Neural cell (in vitro differentiated cells): ENCODE measurements at regions not wholly inside any gene's neighbourhood (a gene's known extent, or its start where the extent isn't known, plus 50 kb on each side); places are given as distances from the start of the nearest gene placed in this dataset.

Experiments used
- H2AFZ ChIP-seq: fragments of 200-600, 300-800 bp; sonication (generic), shearing (Covaris generic); 2 replicates; pipeline ENCODE4 v1.6.0; 2014; ENCODE audit warnings: low read depth, mild to moderate bottlenecking, antibody characterized with exemption, low read length, moderate library complexity
- H3F3A ChIP-seq: fragments of 200-600 bp; shearing (Covaris generic); 2 replicates; pipeline ENCODE4 v1.6.1; 2016; ENCODE audit warnings: mild to moderate bottlenecking, moderate library complexity, mixed read lengths, antibody characterized with exemption, low read length; ENCODE audit not compliant: insufficient read depth, poor library complexity, severe bottlenecking
- H3K27ac ChIP-seq: fragments of 200-600, 300-800 bp; sonication (generic), shearing (Covaris generic); 2 replicates; pipeline ENCODE4 v1.5.1; 2014; ENCODE audit warnings: mild to moderate bottlenecking, low read length, moderate library complexity
- H3K27me3 ChIP-seq: fragments of 300-800, 200-600 bp; sonication (generic), shearing (Covaris generic); 2 replicates; pipeline ENCODE4 v1.6.0; 2014; ENCODE audit warnings: mild to moderate bottlenecking, low read depth, low read length, moderate library complexity; ENCODE audit not compliant: insufficient read depth
- H3K36me3 ChIP-seq: fragments of 300-800, 200-600 bp; sonication (generic), shearing (Covaris generic); 2 replicates; pipeline ENCODE4 v1.5.1; 2014; ENCODE audit warnings: mild to moderate bottlenecking, antibody characterized with exemption, low read length, moderate library complexity; ENCODE audit not compliant: insufficient read depth
- H3K4me2 ChIP-seq: fragments of 300-800, 200-600 bp; sonication (generic), shearing (Covaris generic); 2 replicates; pipeline ENCODE4 v1.6.0; 2014; ENCODE audit warnings: mild to moderate bottlenecking, low read length
- H3K4me3 ChIP-seq: fragments of 300-800, 200-600 bp; sonication (generic), shearing (Covaris generic); 2 replicates; pipeline ENCODE4 v1.5.1; 2014; ENCODE audit warnings: mild to moderate bottlenecking, low read length, moderate library complexity
- H3K79me2 ChIP-seq: fragments of 200-600 bp; shearing (Covaris generic); replicated peaks from 2 replicates; pipeline ENCODE4 v1.6.0; 2014; ENCODE audit warnings: mild to moderate bottlenecking, low read length, moderate library complexity; ENCODE audit not compliant: insufficient read depth
- H3K9ac ChIP-seq: fragments of 300-800, 200-600 bp; sonication (generic), shearing (Covaris generic); 2 replicates; pipeline ENCODE4 v1.6.1; 2016; ENCODE audit warnings: mild to moderate bottlenecking, low read length, mixed read lengths
- H3K9me2 ChIP-seq: fragments of 200-600 bp; shearing (Covaris generic); 2 replicates; pipeline ENCODE4 v1.6.1; 2016; ENCODE audit warnings: mild to moderate bottlenecking, low read length, mixed read lengths; ENCODE audit not compliant: insufficient read depth
- H3K9me3 ChIP-seq: fragments of 200-600, 300-800 bp; sonication (generic), shearing (Covaris generic); 2 replicates; pipeline ENCODE4 v1.6.1; 2016; ENCODE audit warnings: mild to moderate bottlenecking, mixed run types, low read length, moderate library complexity, mixed read lengths
- H4K20me1 ChIP-seq: fragments of 200-600 bp; shearing (Covaris generic); 2 replicates; pipeline ENCODE4 v1.6.1; 2016; ENCODE audit warnings: mild to moderate bottlenecking, mixed run types; ENCODE audit not compliant: insufficient read depth
- CTCF ChIP-seq: fragments of 450-650 bp; IDR thresholded peaks from 2 replicates; pipeline ENCODE4 v1.5.1; 2014; ENCODE audit warnings: antibody characterized with exemption, mild to moderate bottlenecking, moderate library complexity; ENCODE audit not compliant: poor library complexity, severe bottlenecking
- EP300 ChIP-seq: fragments of 450-650 bp; conservative IDR thresholded peaks from 2 replicates; pipeline ENCODE4 v1.6.1; 2014; ENCODE audit warnings: antibody characterized with exemption, mild to moderate bottlenecking, moderate library complexity; ENCODE audit not compliant: poor library complexity, severe bottlenecking
- EZH2 ChIP-seq: fragments of 200-600, 300-800 bp; shearing (Covaris generic), sonication (generic); IDR thresholded peaks from 2 replicates; pipeline ENCODE4 v1.6.1; 2014; ENCODE audit warnings: antibody characterized with exemption, low read length, borderline replicate concordance, mild to moderate bottlenecking; ENCODE audit not compliant: insufficient read depth, poor library complexity, severe bottlenecking
- MXI1 ChIP-seq: fragments of 450-650 bp; conservative IDR thresholded peaks from 2 replicates; pipeline ENCODE4 v1.6.1; 2014; ENCODE audit warnings: antibody characterized with exemption, mild to moderate bottlenecking; ENCODE audit not compliant: poor library complexity, severe bottlenecking
- POLR2AphosphoS5 ChIP-seq: IDR thresholded peaks from 2 replicates; pipeline ENCODE4 v1.6.1; 2012
- RAD21 ChIP-seq: fragments of 450-650 bp; conservative IDR thresholded peaks from 2 replicates; pipeline ENCODE4 v1.6.1; 2014; ENCODE audit warnings: antibody characterized with exemption, mild to moderate bottlenecking, moderate library complexity
- SMC3 ChIP-seq: fragments of 450-650 bp; conservative IDR thresholded peaks from 2 replicates; pipeline ENCODE4 v1.6.1; 2014; ENCODE audit warnings: antibody characterized with exemption, mild to moderate bottlenecking, moderate library complexity; ENCODE audit not compliant: poor library complexity
- TAF1 ChIP-seq: IDR thresholded peaks from 2 replicates; pipeline ENCODE4 v1.6.1; 2012; ENCODE audit warnings: low read depth
- TF ChIP-seq, protein P1 (sequence below): IDR thresholded peaks from 2 replicates; pipeline ENCODE4 v1.6.1; 2012; ENCODE audit warnings: borderline replicate concordance

DNA sequence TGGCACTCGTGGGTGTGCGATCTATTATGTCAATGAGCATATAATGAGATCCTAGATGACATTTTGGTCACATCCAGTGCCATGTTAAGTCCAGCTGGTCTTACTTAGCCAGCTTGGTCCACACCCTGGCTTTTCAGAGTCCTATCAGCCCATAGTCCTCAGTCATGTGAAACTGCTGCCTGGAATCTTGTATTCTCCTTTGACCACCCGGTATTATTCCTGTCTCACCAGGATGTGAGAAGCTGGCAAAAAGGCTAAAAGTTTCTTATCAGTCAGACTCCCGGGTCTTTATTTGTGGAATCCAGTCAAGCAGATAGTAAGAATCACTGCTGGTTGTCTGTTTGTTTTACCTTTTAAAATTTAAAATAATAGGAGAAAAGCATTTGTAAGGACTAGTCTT lies 705.6 kb upstream of the GHITM start:
- no peaks in the 10 kb centered on the region for H3K36me3 ChIP-seq
- TF ChIP-seq EZH2 (no peak), EP300 (no peak), RAD21 (no peak), TAF1 (no peak)
- H3K27me3 ChIP-seq: no peaks in the 10 kb centered on the region
- no peak overlapping the region for H3K27ac ChIP-seq
- H2AFZ ChIP-seq: no peak overlapping the region
- no peak overlapping the region for H3K4me3 ChIP-seq
- no peaks in the 10 kb centered on the region for H3K79me2 ChIP-seq
- no peak overlapping the region for H3K4me2 ChIP-seq
- no peaks in the 10 kb centered on the region for H3K9me3 ChIP-seq
- no peaks in the 10 kb centered on the region for H3F3A ChIP-seq
- H3K9me2 ChIP-seq: no peaks in the 10 kb centered on the region
- H3K9ac ChIP-seq: no peak overlapping the region
- no peaks in the 10 kb centered on the region for H4K20me1 ChIP-seq

- H3K79me2 ChIP-seq: no peaks in the 10 kb centered on the region
- no peaks in the 10 kb centered on the region for H3K36me3 ChIP-seq
- no peak overlapping the region for H2AFZ ChIP-seq
- H3K4me2 ChIP-seq: no peak overlapping the region
- H3K9ac ChIP-seq: no peak overlapping the region
- no peaks in the 10 kb centered on the region for H4K20me1 ChIP-seq
- H3K27ac ChIP-seq: no peak overlapping the region
- no peaks in the 10 kb centered on the region for H3F3A ChIP-seq
- H3K27me3 ChIP-seq: no peaks in the 10 kb centered on the region
- H3K9me2 ChIP-seq: no peaks in the 10 kb centered on the region
- H3K9me3 ChIP-seq: no peaks in the 10 kb centered on the region
- TF ChIP-seq RAD21 (no peak), POLR2AphosphoS5 (no peak), SMC3 (no peak), CTCF (no peak), EP300 (no peak), EZH2 (no peak), TAF1 (no peak), MXI1 (no peak)
- TF ChIP-seq, protein P1, sequence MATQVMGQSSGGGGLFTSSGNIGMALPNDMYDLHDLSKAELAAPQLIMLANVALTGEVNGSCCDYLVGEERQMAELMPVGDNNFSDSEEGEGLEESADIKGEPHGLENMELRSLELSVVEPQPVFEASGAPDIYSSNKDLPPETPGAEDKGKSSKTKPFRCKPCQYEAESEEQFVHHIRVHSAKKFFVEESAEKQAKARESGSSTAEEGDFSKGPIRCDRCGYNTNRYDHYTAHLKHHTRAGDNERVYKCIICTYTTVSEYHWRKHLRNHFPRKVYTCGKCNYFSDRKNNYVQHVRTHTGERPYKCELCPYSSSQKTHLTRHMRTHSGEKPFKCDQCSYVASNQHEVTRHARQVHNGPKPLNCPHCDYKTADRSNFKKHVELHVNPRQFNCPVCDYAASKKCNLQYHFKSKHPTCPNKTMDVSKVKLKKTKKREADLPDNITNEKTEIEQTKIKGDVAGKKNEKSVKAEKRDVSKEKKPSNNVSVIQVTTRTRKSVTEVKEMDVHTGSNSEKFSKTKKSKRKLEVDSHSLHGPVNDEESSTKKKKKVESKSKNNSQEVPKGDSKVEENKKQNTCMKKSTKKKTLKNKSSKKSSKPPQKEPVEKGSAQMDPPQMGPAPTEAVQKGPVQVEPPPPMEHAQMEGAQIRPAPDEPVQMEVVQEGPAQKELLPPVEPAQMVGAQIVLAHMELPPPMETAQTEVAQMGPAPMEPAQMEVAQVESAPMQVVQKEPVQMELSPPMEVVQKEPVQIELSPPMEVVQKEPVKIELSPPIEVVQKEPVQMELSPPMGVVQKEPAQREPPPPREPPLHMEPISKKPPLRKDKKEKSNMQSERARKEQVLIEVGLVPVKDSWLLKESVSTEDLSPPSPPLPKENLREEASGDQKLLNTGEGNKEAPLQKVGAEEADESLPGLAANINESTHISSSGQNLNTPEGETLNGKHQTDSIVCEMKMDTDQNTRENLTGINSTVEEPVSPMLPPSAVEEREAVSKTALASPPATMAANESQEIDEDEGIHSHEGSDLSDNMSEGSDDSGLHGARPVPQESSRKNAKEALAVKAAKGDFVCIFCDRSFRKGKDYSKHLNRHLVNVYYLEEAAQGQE: no peak
- no peak overlapping the region for H3K4me3 ChIP-seq
Measured at GRCh38 chr10:83448013-83448412, 691.3 kb upstream of the GHITM start.

DNA sequence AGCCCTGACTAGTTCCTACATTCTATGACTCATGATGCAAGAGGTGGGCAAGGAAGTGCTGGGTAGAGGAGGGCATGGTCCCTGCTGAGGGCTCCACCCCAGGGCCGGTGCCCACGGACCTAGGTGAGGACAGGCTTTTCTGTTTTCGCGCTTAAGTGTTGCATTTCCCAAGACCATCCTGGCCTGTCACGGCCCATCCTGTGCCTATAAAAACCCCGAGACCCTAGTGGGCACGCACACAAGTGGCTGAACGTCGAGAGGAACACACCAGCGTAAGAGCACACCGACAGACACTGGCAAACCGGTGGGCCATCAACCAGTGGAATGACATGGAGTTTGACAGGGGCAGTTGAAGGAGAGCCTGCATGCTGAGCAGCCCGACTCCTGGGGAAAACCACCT lies 680.7 kb upstream of the GHITM start:
- H3K9ac ChIP-seq: no peak overlapping the region
- H3K9me2 ChIP-seq: no peaks in the 10 kb centered on the region
- H3K27ac ChIP-seq: no peak overlapping the region
- no peak overlapping the region for H3K4me3 ChIP-seq
- H3K27me3 ChIP-seq: no peaks in the 10 kb centered on the region
- no peak overlapping the region for H2AFZ ChIP-seq
- H3K4me2 ChIP-seq: no peak overlapping the region
- TF ChIP-seq MXI1 (no peak), RAD21 (no peak), TAF1 (no peak), EZH2 (no peak)
- H3K36me3 ChIP-seq: no peaks in the 10 kb centered on the region
- no peaks in the 10 kb centered on the region for H3F3A ChIP-seq
- H3K79me2 ChIP-seq: no peaks in the 10 kb centered on the region
- no peaks in the 10 kb centered on the region for H4K20me1 ChIP-seq
- no peaks in the 10 kb centered on the region for H3K9me3 ChIP-seq
